22Rv1 (cell line): ENCODE measurements at regions not wholly inside any gene's neighbourhood (a gene's known extent, or its start where the extent isn't known, plus 50 kb on each side); places are given as distances from the start of the nearest gene placed in this dataset.

Experiments
- H3K27ac ChIP-seq: fragments of 450-650 bp; 2 replicates; pipeline ENCODE4 v1.5.1; 2017
- CTCF ChIP-seq: fragments of 450-650 bp; IDR thresholded peaks from 2 replicates; pipeline ENCODE4 v1.5.1; 2017; ENCODE audit warnings: mild to moderate bottlenecking
- ZFX ChIP-seq: fragments of 450-650 bp; IDR thresholded peaks from 2 replicates; pipeline ENCODE4 v1.6.1; 2017; ENCODE audit warnings: antibody characterized with exemption, borderline replicate concordance

- TF ChIP-seq CTCF (no peak), ZFX (no peak)
- no peak overlapping the region for H3K27ac ChIP-seq
Measured at GRCh38 chr21:19833082-19833481, 1165.1 kb upstream of the NCAM2 start.

- TF ChIP-seq CTCF (no peak), ZFX (no peak)
- H3K27ac ChIP-seq = no peak overlapping the region
Measured at GRCh38 chr21:19842601-19843000, 1155.6 kb upstream of the NCAM2 start.

GRCh38 chr21:19844334-19844733, 1153.9 kb upstream of the NCAM2 start:
- H3K27ac ChIP-seq = no peak overlapping the region
- TF ChIP-seq ZFX = no peak
- TF ChIP-seq CTCF = no peak

- TF ChIP-seq CTCF (no peak), ZFX (no peak)
- H3K27ac ChIP-seq = no peak overlapping the region
Measured at GRCh38 chr21:19850157-19850556, 1148.1 kb upstream of the NCAM2 start.

GRCh38 chr21:19853061-19853460, 1145.1 kb upstream of the NCAM2 start:
- TF ChIP-seq CTCF = no peak
- TF ChIP-seq ZFX = no peak
- H3K27ac ChIP-seq = no peak overlapping the region

- H3K27ac ChIP-seq = no peak overlapping the region
- TF ChIP-seq ZFX = no peak
Measured at GRCh38 chr21:19853709-19854575, 1144.3 kb upstream of the NCAM2 start.

GRCh38 chr21:19855522-19855921, 1142.7 kb upstream of the NCAM2 start:
- no peak overlapping the region for H3K27ac ChIP-seq
- TF ChIP-seq CTCF (no peak), ZFX (no peak)

GRCh38 chr21:19864476-19864875, 1133.7 kb upstream of the NCAM2 start:
- peak overlapping the region; percentile 46 for H3K27ac ChIP-seq
- TF ChIP-seq ZFX (no peak), CTCF (no peak)
